Spinal cord (tissue), 9 donors: ENCODE measurements at regions not wholly inside any gene's neighbourhood (a gene's known extent, or its start where the extent isn't known, plus 50 kb on each side); places are given as distances from the start of the nearest gene placed in this dataset.

ENCODE experiments used
- DNase-seq, 6 donors: peaks; one replicate each; pipeline versions ENCODE4 v3.0.0 to v3.0.0-alpha.2; 2013 to 2015; ENCODE audit warnings: low spot score in 6 of 6, low read depth in 4 of 6
- H3K27ac ChIP-seq: one replicate; pipeline ENCODE4 v1.5.1; 2013; ENCODE audit warnings: low read depth, low read length, control low read depth
- H3K27me3 ChIP-seq: one replicate; pipeline ENCODE4 v1.6.1; 2013; ENCODE audit warnings: low read length; ENCODE audit not compliant: control insufficient read depth, insufficient read depth
- H3K36me3 ChIP-seq: one replicate; pipeline ENCODE4 v1.6.1; 2013; ENCODE audit warnings: low read length; ENCODE audit not compliant: control insufficient read depth, insufficient read depth
- H3K4me1 ChIP-seq: one replicate; pipeline ENCODE4 v1.6.1; 2013; ENCODE audit warnings: low read length; ENCODE audit not compliant: control insufficient read depth, insufficient read depth
- H3K4me3 ChIP-seq: one replicate; pipeline ENCODE4 v1.5.1; 2013; ENCODE audit warnings: low read depth, low read length, control low read depth
- H3K9me3 ChIP-seq: one replicate; pipeline ENCODE4 v1.6.1; 2013; ENCODE audit warnings: low read length; ENCODE audit not compliant: control insufficient read depth, insufficient read depth
- WGBS: methylation state at CpG from one replicate; pipeline ENCODE4 v1.1.5; 2013; ENCODE audit warnings: missing lambda C conversion rate; ENCODE audit not compliant: insufficient coverage; 5-methylcytosine and 5-hydroxymethylcytosine counted together
- donor health status: healthy.

GRCh38 chr4:20391198-20391597 is 139.5 kb downstream of the SLIT2 start:
- H3K27me3 ChIP-seq, result no peaks in the 10 kb centered on the region
- no peaks in the 10 kb centered on the region for H3K36me3 ChIP-seq
- no peak overlapping the region for H3K4me3 ChIP-seq
- H3K9me3 ChIP-seq, result no peaks in the 10 kb centered on the region
- DNase-seq, result no peak
- H3K4me1 ChIP-seq, result no peaks in the 10 kb centered on the region
- no CpG with 5 or more reads among the region's 1 CpG for WGBS
- H3K27ac ChIP-seq, result no peak overlapping the region

- Histone ChIP-seq H3K4me3 (no peak overlapping the region), H3K27me3 (no peaks in the 10 kb centered on the region), H3K27ac (no peak overlapping the region), H3K4me1 (no peaks in the 10 kb centered on the region), H3K9me3 (no peaks in the 10 kb centered on the region), H3K36me3 (no peaks in the 10 kb centered on the region)
- WGBS, result 100% methylated on average over 1 of the region's 5 CpGs
- DNase-seq, result no peak
Measured at GRCh38 chr4:20391912-20392311, 140.2 kb downstream of the SLIT2 start.

- no peaks in the 10 kb centered on the region for H3K9me3 ChIP-seq
- H3K27ac ChIP-seq, result no peak overlapping the region
- no peaks in the 10 kb centered on the region for H3K4me1 ChIP-seq
- peak in 1 of 6 donors; percentile 68 for DNase-seq
- H3K27me3 ChIP-seq, result no peaks in the 10 kb centered on the region
- H3K36me3 ChIP-seq, result no peaks in the 10 kb centered on the region
- 40% methylated on average over 3 of the region's 5 CpGs for WGBS
- no peak overlapping the region for H3K4me3 ChIP-seq
Measured at GRCh38 chr4:20393486-20394100, 141.9 kb downstream of the SLIT2 start.

GRCh38 chr4:20394512-20394911 is 142.8 kb downstream of the SLIT2 start:
- peak in 1 of 6 donors; percentile 66 for DNase-seq

GRCh38 chr4:20395160-20395773 is 143.6 kb downstream of the SLIT2 start:
- 76% methylated on average over 2 of the region's 3 CpGs for WGBS
- H3K4me3 ChIP-seq, result no peak overlapping the region
- peak in 2 of 6 donors; percentile 41 to 65 for DNase-seq
- no peaks in the 10 kb centered on the region for H3K9me3 ChIP-seq
- no peaks in the 10 kb centered on the region for H3K27me3 ChIP-seq
- H3K36me3 ChIP-seq, result no peaks in the 10 kb centered on the region
- no peak overlapping the region for H3K27ac ChIP-seq
- no peaks in the 10 kb centered on the region for H3K4me1 ChIP-seq

More at GRCh38 chr4:20394512-20394911, 142.8 kb downstream of the SLIT2 start:
- no peaks in the 10 kb centered on the region for H3K36me3 ChIP-seq
- no peaks in the 10 kb centered on the region for H3K4me1 ChIP-seq
- no peak overlapping the region for H3K27ac ChIP-seq
- 83% methylated on average over 1 of the region's 2 CpGs for WGBS
- no peaks in the 10 kb centered on the region for H3K27me3 ChIP-seq
- no peak overlapping the region for H3K4me3 ChIP-seq
- H3K9me3 ChIP-seq, result no peaks in the 10 kb centered on the region

GRCh38 chr4:20403290-20403689 is 151.6 kb downstream of the SLIT2 start:
- DNase-seq, result peak in 1 of 6 donors; percentile 67
- Histone ChIP-seq H3K4me3 (no peak overlapping the region), H3K36me3 (no peaks in the 10 kb centered on the region), H3K27me3 (no peaks in the 10 kb centered on the region), H3K27ac (no peak overlapping the region), H3K9me3 (no peaks in the 10 kb centered on the region), H3K4me1 (no peaks in the 10 kb centered on the region)
- WGBS, result no CpG with 5 or more reads among the region's 2 CpGs

- DNase-seq, result no peak
- Histone ChIP-seq H3K4me3 (no peak overlapping the region), H3K36me3 (no peaks in the 10 kb centered on the region), H3K27ac (no peak overlapping the region), H3K27me3 (no peaks in the 10 kb centered on the region), H3K4me1 (no peaks in the 10 kb centered on the region), H3K9me3 (no peaks in the 10 kb centered on the region)
- no CpG with 5 or more reads among the region's 1 CpG for WGBS
Measured at GRCh38 chr4:20403846-20404245, 152.1 kb downstream of the SLIT2 start.

- DNase-seq, result no peak
- WGBS, result no CpG with 5 or more reads among the region's 3 CpGs
- Histone ChIP-seq H3K4me3 (no peak overlapping the region), H3K9me3 (no peaks in the 10 kb centered on the region), H3K4me1 (no peaks in the 10 kb centered on the region), H3K27ac (no peak overlapping the region), H3K27me3 (no peaks in the 10 kb centered on the region), H3K36me3 (no peaks in the 10 kb centered on the region)
Measured at GRCh38 chr4:20408611-20409010, 156.9 kb downstream of the SLIT2 start.

GRCh38 chr4:20412072-20412471 is 160.4 kb downstream of the SLIT2 start:
- no CpG with 5 or more reads among the region's 1 CpG for WGBS
- Histone ChIP-seq H3K36me3 (no peaks in the 10 kb centered on the region), H3K4me3 (no peak overlapping the region), H3K27ac (no peak overlapping the region), H3K9me3 (no peaks in the 10 kb centered on the region), H3K27me3 (no peaks in the 10 kb centered on the region), H3K4me1 (no peaks in the 10 kb centered on the region)
- no peak for DNase-seq

GRCh38 chr4:20416800-20417199 is 165.1 kb downstream of the SLIT2 start:
- Histone ChIP-seq H3K36me3 (no peaks in the 10 kb centered on the region), H3K27me3 (no peaks in the 10 kb centered on the region), H3K4me1 (no peaks in the 10 kb centered on the region), H3K9me3 (no peaks in the 10 kb centered on the region), H3K4me3 (no peak overlapping the region), H3K27ac (no peak overlapping the region)
- no peak for DNase-seq
- WGBS, result no CpG with 5 or more reads among the region's 1 CpG
